ENCODE measurements at regions not wholly inside any gene's neighbourhood (a gene's known extent, or its start where the extent isn't known, plus 50 kb on each side); places are given as distances from the start of the nearest gene placed in this dataset.

DNA sequence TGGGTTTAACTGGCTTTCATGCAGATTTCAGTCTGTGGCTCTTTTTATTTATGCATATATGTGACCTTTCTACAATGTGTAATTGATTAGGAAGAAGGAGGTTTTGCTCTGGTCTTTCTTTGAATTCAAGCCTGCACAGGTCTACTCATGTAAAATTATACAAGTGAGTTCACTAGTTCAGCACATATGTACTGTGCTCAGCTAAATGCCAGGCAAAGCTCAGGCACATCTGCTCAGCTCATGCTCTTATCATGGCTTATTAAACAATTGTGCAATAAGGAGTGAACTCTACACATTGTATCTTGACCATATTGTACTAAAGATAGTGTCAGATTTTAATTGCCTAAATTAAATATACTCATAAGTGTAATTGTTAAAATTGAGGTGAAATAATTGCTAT lies 378.4 kb downstream of the ADGRL2 start:
- Histone ChIP-seq H3K36me3 (ENCODE audit: control insufficient read depth in 1 of 2, insufficient read depth in 2 of 2, low read length in 2 of 2) (no peaks in the 10 kb centered on the region), H3K14ac (ENCODE audit: low read length) (no peak overlapping the region), H3K27me3 (ENCODE audit: insufficient read depth, low read length) (no peaks in the 10 kb centered on the region), H3K79me1 (ENCODE audit: low read length) (no peaks in the 10 kb centered on the region), H3K9ac (ENCODE audit: low read length) (no peak overlapping the region), H3K4me1 (ENCODE audit: control insufficient read depth in 1 of 2, insufficient read depth in 2 of 2, low read length in 2 of 2) (no peaks in the 10 kb centered on the region), H3K4me2 (ENCODE audit: low read length) (no peak overlapping the region), H4K8ac (ENCODE audit: low read depth, low read length) (no peak overlapping the region), H3K18ac (ENCODE audit: low read length) (no peak overlapping the region), H3K27ac (ENCODE audit: low read depth, low read length) (no peak overlapping the region), H2AFZ (ENCODE audit: insufficient read depth, low read length, poor library complexity) (no peak overlapping the region), H3K23ac (ENCODE audit: low read length) (no peak overlapping the region), H4K12ac (ENCODE audit: low read depth, low read length) (no peak overlapping the region), H3K9me3 (ENCODE audit: insufficient read depth, low read depth, low read length) (no peaks in the 10 kb centered on the region), H2BK12ac (ENCODE audit: low read length) (no peak overlapping the region), H2BK120ac (ENCODE audit: insufficient read depth, low read length, poor library complexity) (no peak overlapping the region), H3K4me3 (ENCODE audit: low read depth, low read length) (no peak overlapping the region), H2AK5ac (ENCODE audit: low read length) (no peak overlapping the region), H4K91ac (ENCODE audit: low read depth, low read length) (no peak overlapping the region), H3K4ac (ENCODE audit: low read depth, low read length) (no peak overlapping the region), H2BK5ac (ENCODE audit: low read depth, low read length, poor library complexity) (no peak overlapping the region), H3K79me2 (ENCODE audit: control insufficient read depth, insufficient read depth, low read length, poor library complexity) (no peaks in the 10 kb centered on the region)
- no peak for DNase-seq

DNA sequence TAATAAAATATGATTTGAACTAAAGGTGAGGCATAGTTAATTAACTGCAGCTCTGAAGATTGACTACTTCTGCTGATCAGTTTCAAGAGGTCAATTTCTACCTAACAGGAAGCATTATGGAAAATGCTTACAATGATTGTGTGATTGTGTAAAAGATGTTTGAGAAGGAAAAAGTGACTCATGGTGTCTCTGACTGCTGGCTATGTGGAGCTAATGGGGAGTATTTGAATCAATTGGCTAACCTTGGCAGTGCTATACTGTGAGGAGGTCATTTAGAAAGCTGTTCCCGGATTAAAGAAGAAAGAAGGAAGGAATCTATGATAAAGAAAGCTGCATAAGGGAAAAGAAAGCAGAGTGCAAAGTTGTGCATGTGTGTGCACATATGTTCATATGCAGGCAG lies 376.5 kb downstream of the ADGRL2 start:
- Histone ChIP-seq H3K27me3 (ENCODE audit: insufficient read depth, low read length) (no peaks in the 10 kb centered on the region), H3K79me2 (ENCODE audit: control insufficient read depth, insufficient read depth, low read length, poor library complexity) (no peaks in the 10 kb centered on the region), H3K18ac (ENCODE audit: low read length) (no peak overlapping the region), H2AK5ac (ENCODE audit: low read length) (no peak overlapping the region), H2AFZ (ENCODE audit: insufficient read depth, low read length, poor library complexity) (no peak overlapping the region), H4K91ac (ENCODE audit: low read depth, low read length) (no peak overlapping the region), H4K12ac (ENCODE audit: low read depth, low read length) (no peak overlapping the region), H3K9ac (ENCODE audit: low read length) (no peak overlapping the region), H3K14ac (ENCODE audit: low read length) (no peak overlapping the region), H2BK120ac (ENCODE audit: insufficient read depth, low read length, poor library complexity) (no peak overlapping the region), H3K4ac (ENCODE audit: low read depth, low read length) (no peak overlapping the region), H3K9me3 (ENCODE audit: insufficient read depth, low read depth, low read length) (peaks cover 3% of the 10 kb centered on the region), H2BK12ac (ENCODE audit: low read length) (no peak overlapping the region), H3K36me3 (ENCODE audit: control insufficient read depth in 1 of 2, insufficient read depth in 2 of 2, low read length in 2 of 2) (no peaks in the 10 kb centered on the region), H2BK5ac (ENCODE audit: low read depth, low read length, poor library complexity) (no peak overlapping the region), H3K4me3 (ENCODE audit: low read depth, low read length) (no peak overlapping the region), H3K23ac (ENCODE audit: low read length) (no peak overlapping the region), H3K4me1 (ENCODE audit: control insufficient read depth in 1 of 2, insufficient read depth in 2 of 2, low read length in 2 of 2) (no peaks in the 10 kb centered on the region), H3K4me2 (ENCODE audit: low read length) (no peak overlapping the region), H4K8ac (ENCODE audit: low read depth, low read length) (no peak overlapping the region), H3K27ac (ENCODE audit: low read depth, low read length) (no peak overlapping the region), H3K79me1 (ENCODE audit: low read length) (no peaks in the 10 kb centered on the region)
- WGBS (ENCODE audit: extremely low coverage, insufficient coverage, insufficient read length) = no CpG with 5 or more reads among the region's 1 CpG
- DNase-seq = no peak

DNA sequence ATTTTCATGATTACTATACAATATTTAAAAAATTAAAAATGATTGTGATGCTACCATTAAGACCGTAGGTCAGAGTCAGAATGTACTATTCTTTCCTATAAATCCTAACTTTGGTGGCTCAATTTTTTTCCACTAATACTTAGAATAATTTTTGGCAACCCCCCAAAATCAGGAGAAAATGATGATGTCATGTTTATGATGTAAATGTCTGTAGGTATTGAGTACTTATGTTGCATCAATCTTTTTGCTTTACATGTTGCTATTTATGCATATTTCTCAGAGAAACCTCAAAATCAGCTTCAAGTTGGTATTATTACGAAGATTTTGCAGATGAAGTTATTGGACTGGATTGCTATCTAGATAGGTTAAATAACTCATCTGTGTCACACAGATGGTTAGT lies 371.2 kb downstream of the ADGRL2 start:
- Histone ChIP-seq H3K23ac (ENCODE audit: low read length) (no peak overlapping the region), H3K79me1 (ENCODE audit: low read length) (no peaks in the 10 kb centered on the region), H2AK5ac (ENCODE audit: low read length) (no peak overlapping the region), H4K8ac (ENCODE audit: low read depth, low read length) (no peak overlapping the region), H4K12ac (ENCODE audit: low read depth, low read length) (no peak overlapping the region), H3K27ac (ENCODE audit: low read depth, low read length) (no peak overlapping the region), H3K4me2 (ENCODE audit: low read length) (no peak overlapping the region), H2BK120ac (ENCODE audit: insufficient read depth, low read length, poor library complexity) (no peak overlapping the region), H2BK12ac (ENCODE audit: low read length) (no peak overlapping the region), H2AFZ (ENCODE audit: insufficient read depth, low read length, poor library complexity) (no peak overlapping the region), H3K4ac (ENCODE audit: low read depth, low read length) (no peak overlapping the region), H3K27me3 (ENCODE audit: insufficient read depth, low read length) (no peaks in the 10 kb centered on the region), H3K18ac (ENCODE audit: low read length) (no peak overlapping the region), H3K9ac (ENCODE audit: low read length) (no peak overlapping the region), H3K14ac (ENCODE audit: low read length) (no peak overlapping the region), H3K79me2 (ENCODE audit: control insufficient read depth, insufficient read depth, low read length, poor library complexity) (no peaks in the 10 kb centered on the region), H3K4me1 (ENCODE audit: control insufficient read depth in 1 of 2, insufficient read depth in 2 of 2, low read length in 2 of 2) (no peaks in the 10 kb centered on the region), H3K36me3 (ENCODE audit: control insufficient read depth in 1 of 2, insufficient read depth in 2 of 2, low read length in 2 of 2) (no peaks in the 10 kb centered on the region), H4K91ac (ENCODE audit: low read depth, low read length) (no peak overlapping the region), H3K4me3 (ENCODE audit: low read depth, low read length) (no peak overlapping the region), H3K9me3 (ENCODE audit: insufficient read depth, low read depth, low read length) (peaks cover 3% of the 10 kb centered on the region), H2BK5ac (ENCODE audit: low read depth, low read length, poor library complexity) (no peak overlapping the region)
- DNase-seq = no peak
- no CpG with 5 or more reads among the region's 2 CpGs for WGBS (ENCODE audit: extremely low coverage, insufficient coverage, insufficient read length)

DNA sequence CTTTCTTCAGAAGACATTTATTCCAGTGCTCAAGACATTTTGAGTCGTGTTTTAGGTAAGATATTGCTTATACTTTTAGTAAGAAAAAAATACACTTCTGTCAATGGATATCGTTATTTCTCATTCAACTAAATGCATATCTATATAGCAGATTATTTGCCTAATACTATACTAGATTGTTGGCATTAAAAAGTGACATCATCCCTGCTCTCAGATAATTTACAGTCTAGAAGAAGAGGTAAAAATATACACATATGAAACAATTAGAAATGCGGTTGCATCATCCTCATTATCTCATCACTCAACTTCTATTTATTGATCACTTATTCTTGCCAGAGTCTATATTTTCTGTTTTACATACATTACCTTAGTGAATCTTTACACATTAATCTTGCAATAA lies 367.7 kb downstream of the ADGRL2 start:
- Histone ChIP-seq H3K9me3 (ENCODE audit: insufficient read depth, low read depth, low read length) (peaks cover 3% of the 10 kb centered on the region), H4K91ac (ENCODE audit: low read depth, low read length) (no peak overlapping the region), H3K4me1 (ENCODE audit: control insufficient read depth in 1 of 2, insufficient read depth in 2 of 2, low read length in 2 of 2) (no peaks in the 10 kb centered on the region), H3K14ac (ENCODE audit: low read length) (no peak overlapping the region), H2BK120ac (ENCODE audit: insufficient read depth, low read length, poor library complexity) (no peak overlapping the region), H3K27me3 (ENCODE audit: insufficient read depth, low read length) (no peaks in the 10 kb centered on the region), H3K79me1 (ENCODE audit: low read length) (no peaks in the 10 kb centered on the region), H3K4me3 (ENCODE audit: low read depth, low read length) (no peak overlapping the region), H2AFZ (ENCODE audit: insufficient read depth, low read length, poor library complexity) (no peak overlapping the region), H2BK5ac (ENCODE audit: low read depth, low read length, poor library complexity) (no peak overlapping the region), H3K9ac (ENCODE audit: low read length) (no peak overlapping the region), H3K79me2 (ENCODE audit: control insufficient read depth, insufficient read depth, low read length, poor library complexity) (no peaks in the 10 kb centered on the region), H2BK12ac (ENCODE audit: low read length) (no peak overlapping the region), H3K18ac (ENCODE audit: low read length) (no peak overlapping the region), H3K27ac (ENCODE audit: low read depth, low read length) (no peak overlapping the region), H3K4me2 (ENCODE audit: low read length) (no peak overlapping the region), H3K23ac (ENCODE audit: low read length) (no peak overlapping the region), H2AK5ac (ENCODE audit: low read length) (no peak overlapping the region), H3K36me3 (ENCODE audit: control insufficient read depth in 1 of 2, insufficient read depth in 2 of 2, low read length in 2 of 2) (no peaks in the 10 kb centered on the region), H4K8ac (ENCODE audit: low read depth, low read length) (no peak overlapping the region), H3K4ac (ENCODE audit: low read depth, low read length) (no peak overlapping the region), H4K12ac (ENCODE audit: low read depth, low read length) (no peak overlapping the region)
- no peak for DNase-seq
- no CpG with 5 or more reads among the region's 3 CpGs for WGBS (ENCODE audit: extremely low coverage, insufficient coverage, insufficient read length)

DNA sequence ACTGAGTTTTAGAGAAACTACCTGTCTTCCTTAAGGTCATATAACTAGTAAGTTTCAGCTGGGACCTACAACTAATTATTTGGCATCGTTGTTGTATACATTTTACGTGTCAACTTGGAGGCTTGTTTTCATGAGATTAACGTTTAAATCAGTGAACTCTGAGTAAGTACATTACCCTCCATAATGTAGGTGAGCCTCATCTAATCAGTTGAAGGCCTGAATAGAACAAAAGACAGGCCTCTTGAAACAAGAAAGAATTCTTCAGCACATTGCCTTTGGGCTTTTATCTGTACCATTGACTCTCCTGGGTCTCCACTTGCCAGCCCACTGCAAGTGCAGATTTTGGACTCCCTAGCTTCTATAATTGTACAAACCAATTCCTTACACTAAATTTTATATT lies 364.6 kb downstream of the ADGRL2 start:
- Histone ChIP-seq H3K4ac (ENCODE audit: low read depth, low read length) (no peak overlapping the region), H2BK5ac (ENCODE audit: low read depth, low read length, poor library complexity) (no peak overlapping the region), H4K91ac (ENCODE audit: low read depth, low read length) (no peak overlapping the region), H3K4me2 (ENCODE audit: low read length) (no peak overlapping the region), H3K4me3 (ENCODE audit: low read depth, low read length) (no peak overlapping the region), H3K14ac (ENCODE audit: low read length) (no peak overlapping the region), H3K36me3 (ENCODE audit: control insufficient read depth in 1 of 2, insufficient read depth in 2 of 2, low read length in 2 of 2) (no peaks in the 10 kb centered on the region), H3K27me3 (ENCODE audit: insufficient read depth, low read length) (no peaks in the 10 kb centered on the region), H3K9ac (ENCODE audit: low read length) (no peak overlapping the region), H3K79me1 (ENCODE audit: low read length) (no peaks in the 10 kb centered on the region), H3K23ac (ENCODE audit: low read length) (no peak overlapping the region), H3K18ac (ENCODE audit: low read length) (no peak overlapping the region), H3K79me2 (ENCODE audit: control insufficient read depth, insufficient read depth, low read length, poor library complexity) (no peaks in the 10 kb centered on the region), H3K4me1 (ENCODE audit: control insufficient read depth in 1 of 2, insufficient read depth in 2 of 2, low read length in 2 of 2) (no peaks in the 10 kb centered on the region), H2AK5ac (ENCODE audit: low read length) (no peak overlapping the region), H2AFZ (ENCODE audit: insufficient read depth, low read length, poor library complexity) (no peak overlapping the region), H2BK120ac (ENCODE audit: insufficient read depth, low read length, poor library complexity) (no peak overlapping the region), H4K12ac (ENCODE audit: low read depth, low read length) (no peak overlapping the region), H2BK12ac (ENCODE audit: low read length) (no peak overlapping the region), H3K27ac (ENCODE audit: low read depth, low read length) (no peak overlapping the region), H4K8ac (ENCODE audit: low read depth, low read length) (no peak overlapping the region), H3K9me3 (ENCODE audit: insufficient read depth, low read depth, low read length) (no peaks in the 10 kb centered on the region)
- no peak for DNase-seq
- WGBS (ENCODE audit: extremely low coverage, insufficient coverage, insufficient read length) = no CpG with 5 or more reads among the region's 3 CpGs
